Activated naive CD8-positive, alpha-beta T cell (primary cell): ENCODE measurements at regions not wholly inside any gene's neighbourhood (a gene's known extent, or its start where the extent isn't known, plus 50 kb on each side); places are given as distances from the start of the nearest gene placed in this dataset.

ENCODE experiments used
- H3K27ac Mint-ChIP-seq: one replicate; pipeline ENCODE4 v1.8.0; 2021; ENCODE audit warnings: mixed read lengths
- H3K27me3 Mint-ChIP-seq: one replicate; pipeline ENCODE4 v1.8.0; 2021; ENCODE audit warnings: mixed read lengths
- H3K36me3 Mint-ChIP-seq: one replicate; pipeline ENCODE4 v1.8.0; 2021; ENCODE audit warnings: mixed read lengths
- H3K4me1 Mint-ChIP-seq: one replicate; pipeline ENCODE4 v1.8.0; 2021; ENCODE audit warnings: low read depth, mixed read lengths
- H3K4me3 Mint-ChIP-seq: one replicate; pipeline ENCODE4 v1.8.0; 2021; ENCODE audit warnings: mild to moderate bottlenecking, mixed read lengths
- H3K9me3 Mint-ChIP-seq: one replicate; pipeline ENCODE4 v1.8.0; 2021; ENCODE audit warnings: low read depth, mixed read lengths

DNA sequence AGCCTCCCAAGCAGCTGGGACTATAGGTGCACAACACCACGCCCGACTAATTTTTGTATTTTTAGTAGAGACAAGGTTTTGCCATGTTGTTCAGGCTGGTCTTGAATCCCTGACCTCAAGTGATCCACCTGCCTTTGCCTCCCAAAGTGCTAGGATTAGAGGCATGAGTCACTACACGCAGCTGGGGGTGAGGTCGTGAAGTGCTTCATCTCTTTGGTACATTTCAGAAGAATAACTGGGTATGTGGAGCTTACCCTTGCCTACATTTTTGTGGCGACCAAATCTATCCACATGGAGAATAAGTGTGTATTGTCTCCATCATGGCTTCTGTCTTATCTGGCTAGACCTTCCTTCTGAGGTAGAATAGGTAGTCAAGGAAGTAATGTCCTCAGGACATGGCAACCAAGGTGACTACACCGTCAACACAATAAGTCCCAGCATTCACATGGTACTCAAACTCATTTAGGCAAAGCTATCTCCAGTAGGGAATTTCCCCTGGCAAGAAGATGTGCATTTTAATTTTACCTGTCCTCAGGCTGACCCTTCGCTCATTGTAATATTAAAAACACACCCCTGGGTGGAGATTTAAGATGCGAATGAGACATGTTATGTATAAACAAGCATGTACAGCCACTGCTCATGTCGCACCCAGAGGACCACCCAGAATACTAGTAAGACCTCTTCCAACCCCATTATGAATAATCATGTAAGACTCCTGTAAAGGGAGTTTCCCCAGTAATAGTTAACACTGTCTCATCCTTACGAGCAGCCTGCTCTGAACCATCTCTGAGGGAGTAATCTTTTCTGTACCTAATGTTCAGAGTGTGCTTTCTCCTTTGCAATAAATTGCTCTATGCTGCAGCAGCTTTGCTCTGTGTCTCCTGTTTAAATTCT lies 1173.2 kb downstream of the TAF11L14 start:
- Mint-ChIP-seq H3K27ac (no peak overlapping the region), H3K4me1 (no peaks in the 10 kb centered on the region), H3K4me3 (no peak overlapping the region), H3K27me3 (no peaks in the 10 kb centered on the region), H3K36me3 (no peaks in the 10 kb centered on the region), H3K9me3 (no peaks in the 10 kb centered on the region)

DNA sequence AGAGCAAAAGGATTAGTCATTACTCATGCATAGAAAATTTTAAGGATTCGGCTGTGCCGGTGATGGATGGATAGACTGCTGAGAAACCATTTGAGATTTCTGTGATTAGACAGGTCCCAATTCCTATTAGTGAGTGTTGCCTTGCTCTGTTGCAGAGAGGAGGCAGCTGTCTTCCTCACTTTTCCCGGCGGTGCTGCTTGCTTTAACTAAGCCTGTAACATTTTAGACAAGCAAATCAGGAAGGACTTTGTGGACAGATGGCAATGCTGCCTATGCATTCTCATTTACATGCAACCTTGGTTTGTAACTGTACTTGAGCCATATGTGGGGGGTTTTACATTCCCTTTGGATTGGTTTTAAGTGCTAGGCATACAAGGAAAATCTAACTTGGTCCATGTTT lies 1176.3 kb downstream of the CDH18 start:
- Mint-ChIP-seq H3K36me3 (no peaks in the 10 kb centered on the region), H3K9me3 (no peaks in the 10 kb centered on the region), H3K27ac (no peak overlapping the region), H3K4me3 (no peak overlapping the region), H3K4me1 (no peaks in the 10 kb centered on the region), H3K27me3 (no peaks in the 10 kb centered on the region)

DNA sequence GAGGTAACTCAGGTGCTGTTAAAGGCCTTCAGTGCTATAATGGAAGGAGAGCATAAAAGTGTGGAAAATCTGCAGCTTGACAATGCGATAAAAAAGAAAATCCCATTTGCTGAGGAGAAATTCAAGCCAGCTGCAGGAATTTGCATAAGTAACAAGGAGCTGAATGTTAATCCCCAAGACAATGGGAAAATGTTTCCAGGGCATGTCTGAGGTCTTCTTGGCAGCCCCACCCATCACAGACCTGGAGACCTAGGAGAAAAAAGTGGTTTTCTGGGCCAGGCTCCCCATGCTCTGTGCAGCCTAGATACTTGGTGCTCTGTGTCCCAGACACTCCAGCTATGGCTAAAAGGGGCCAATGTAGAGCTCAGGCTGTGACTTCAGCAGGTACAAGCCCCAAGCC lies 1159.6 kb downstream of the CDH18 start:
- peaks cover 4% of the 10 kb centered on the region for H3K9me3 Mint-ChIP-seq
- H3K4me3 Mint-ChIP-seq = no peak overlapping the region
- no peaks in the 10 kb centered on the region for H3K27me3 Mint-ChIP-seq
- no peak overlapping the region for H3K27ac Mint-ChIP-seq
- no peaks in the 10 kb centered on the region for H3K36me3 Mint-ChIP-seq
- no peaks in the 10 kb centered on the region for H3K4me1 Mint-ChIP-seq

DNA sequence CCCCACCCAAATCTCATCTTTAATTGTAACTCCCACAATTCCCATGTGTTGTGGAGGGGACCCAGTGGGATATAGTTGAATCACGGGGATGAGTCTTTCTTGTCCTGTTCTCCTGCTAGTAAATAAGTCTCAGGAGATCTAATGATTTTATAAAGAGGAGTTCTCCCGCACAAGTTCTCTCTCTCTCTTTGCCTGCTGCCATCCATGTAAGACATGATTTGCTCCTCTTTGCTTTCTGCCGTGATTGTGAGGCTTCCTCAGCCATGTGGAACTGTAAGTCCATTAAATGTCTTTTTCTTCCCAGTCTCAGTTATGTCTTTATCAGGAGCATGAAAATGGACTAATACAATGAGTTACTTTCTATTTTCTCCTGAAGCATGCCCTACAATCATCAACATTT lies 1158.5 kb downstream of the CDH18 start:
- Mint-ChIP-seq H3K27ac (no peak overlapping the region), H3K4me1 (no peaks in the 10 kb centered on the region), H3K36me3 (no peaks in the 10 kb centered on the region), H3K4me3 (no peak overlapping the region), H3K9me3 (peaks cover 4% of the 10 kb centered on the region), H3K27me3 (no peaks in the 10 kb centered on the region)

DNA sequence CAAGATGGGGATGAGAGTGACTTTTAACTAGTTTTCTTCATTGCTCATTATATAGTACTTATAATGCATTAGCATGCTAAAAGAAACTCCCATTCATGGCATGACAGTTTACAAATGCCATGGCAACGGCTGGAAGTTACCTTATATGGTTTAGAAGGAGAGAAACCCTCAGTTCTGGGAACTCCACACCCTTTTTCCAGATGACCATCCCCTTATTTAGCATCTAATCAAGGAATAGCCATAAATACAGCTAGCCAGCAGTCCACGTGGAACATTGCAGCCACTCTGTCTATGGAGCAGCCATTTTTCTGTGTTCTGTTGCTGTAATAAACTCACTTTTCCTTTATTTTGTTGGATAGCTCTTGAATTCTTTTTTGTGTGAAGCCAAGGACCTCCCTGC lies 1137.8 kb downstream of the CDH18 start:
- Mint-ChIP-seq H3K27me3 (no peaks in the 10 kb centered on the region), H3K36me3 (no peaks in the 10 kb centered on the region), H3K4me3 (no peak overlapping the region), H3K9me3 (peaks cover under 1% of the 10 kb centered on the region), H3K4me1 (no peaks in the 10 kb centered on the region), H3K27ac (no peak overlapping the region)

DNA sequence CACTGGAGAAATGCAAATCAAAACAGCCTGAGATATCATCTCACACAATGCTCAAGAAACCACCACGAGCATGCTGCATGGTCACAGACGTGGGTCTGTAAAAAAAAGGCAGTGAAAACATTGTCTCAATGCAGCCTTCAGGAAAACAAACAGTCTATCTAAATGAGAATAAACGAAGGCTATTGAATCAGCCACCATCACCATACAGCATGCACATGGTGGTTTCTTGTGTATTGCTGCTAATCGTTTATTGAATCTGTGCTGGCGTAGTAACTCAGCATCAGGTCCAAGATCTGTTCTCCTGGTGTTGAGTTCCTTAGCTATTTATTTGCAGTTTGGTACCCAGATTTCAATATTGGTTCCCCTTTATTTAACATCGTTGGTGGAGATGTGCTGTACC lies 1115.0 kb downstream of the CDH18 start:
- Mint-ChIP-seq H3K36me3 (no peaks in the 10 kb centered on the region), H3K27ac (no peak overlapping the region), H3K4me1 (no peaks in the 10 kb centered on the region), H3K4me3 (no peak overlapping the region), H3K9me3 (peaks cover 4% of the 10 kb centered on the region), H3K27me3 (no peaks in the 10 kb centered on the region)

DNA sequence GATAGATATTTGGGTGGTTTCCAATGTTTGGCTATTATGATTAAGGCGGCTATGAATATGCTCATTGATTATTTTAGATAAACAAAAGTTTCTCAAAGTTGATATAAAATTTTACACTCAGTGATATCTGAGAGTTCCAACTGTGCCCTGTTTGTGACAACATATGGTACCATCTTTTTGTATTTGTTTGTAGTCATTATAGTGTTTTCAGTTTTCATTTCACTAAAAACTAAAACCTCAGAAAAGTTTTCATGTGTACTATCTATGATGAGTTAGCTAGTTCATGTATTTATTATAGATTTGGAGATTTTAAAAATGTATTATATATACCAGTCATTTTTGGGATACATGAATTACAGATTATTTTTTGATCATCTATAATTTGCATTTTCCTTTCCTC lies 1111.4 kb downstream of the CDH18 start:
- Mint-ChIP-seq H3K9me3 (peaks cover 4% of the 10 kb centered on the region), H3K4me3 (no peak overlapping the region), H3K27ac (no peak overlapping the region), H3K36me3 (no peaks in the 10 kb centered on the region), H3K27me3 (no peaks in the 10 kb centered on the region), H3K4me1 (no peaks in the 10 kb centered on the region)

DNA sequence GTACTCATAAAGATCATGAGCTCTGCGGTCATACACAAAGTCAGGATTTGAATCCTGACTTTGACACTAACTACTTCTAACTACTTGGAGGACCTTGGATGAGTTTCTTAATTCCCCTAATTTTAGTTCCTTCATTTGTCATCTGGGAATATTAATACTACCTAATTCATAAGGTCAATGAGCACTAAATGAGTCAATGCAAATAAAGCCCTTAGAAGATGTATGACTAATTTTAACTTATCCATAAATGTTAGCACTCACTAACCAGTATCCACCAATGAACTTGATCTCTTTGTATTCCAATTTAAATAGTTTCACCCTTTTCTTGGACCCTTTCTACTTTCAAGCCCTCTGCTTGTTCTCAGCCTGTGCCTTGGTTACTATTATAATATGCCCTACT lies 1106.4 kb downstream of the CDH18 start:
- no peak overlapping the region for H3K27ac Mint-ChIP-seq

DNA sequence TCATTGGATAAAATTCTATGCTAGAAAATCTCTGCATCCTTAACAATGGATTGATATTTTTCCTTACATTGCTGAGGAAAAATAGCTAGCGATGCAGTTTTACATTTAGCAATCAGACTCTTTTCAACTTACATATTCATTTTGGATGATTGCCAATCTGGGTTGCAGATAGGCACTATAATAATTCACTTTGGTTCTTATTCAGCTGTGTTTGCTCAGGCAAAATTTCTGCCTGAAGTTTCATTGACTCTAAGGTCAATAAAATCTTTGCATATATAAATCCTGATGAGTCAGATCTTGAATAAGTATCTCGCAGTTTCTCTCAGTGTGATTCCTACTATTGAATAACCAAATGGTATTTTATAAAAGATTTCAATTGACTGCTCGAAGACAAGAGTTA lies 1105.8 kb downstream of the CDH18 start:
- Mint-ChIP-seq H3K36me3 (no peaks in the 10 kb centered on the region), H3K4me3 (no peak overlapping the region), H3K4me1 (no peaks in the 10 kb centered on the region), H3K27me3 (no peaks in the 10 kb centered on the region), H3K9me3 (no peaks in the 10 kb centered on the region), H3K27ac (no peak overlapping the region)

More for the DNA sequence above, 1106.4 kb downstream of the CDH18 start:
- no peaks in the 10 kb centered on the region for H3K36me3 Mint-ChIP-seq
- H3K4me3 Mint-ChIP-seq = no peak overlapping the region
- H3K4me1 Mint-ChIP-seq = no peaks in the 10 kb centered on the region
- H3K27me3 Mint-ChIP-seq = no peaks in the 10 kb centered on the region
- no peaks in the 10 kb centered on the region for H3K9me3 Mint-ChIP-seq

DNA sequence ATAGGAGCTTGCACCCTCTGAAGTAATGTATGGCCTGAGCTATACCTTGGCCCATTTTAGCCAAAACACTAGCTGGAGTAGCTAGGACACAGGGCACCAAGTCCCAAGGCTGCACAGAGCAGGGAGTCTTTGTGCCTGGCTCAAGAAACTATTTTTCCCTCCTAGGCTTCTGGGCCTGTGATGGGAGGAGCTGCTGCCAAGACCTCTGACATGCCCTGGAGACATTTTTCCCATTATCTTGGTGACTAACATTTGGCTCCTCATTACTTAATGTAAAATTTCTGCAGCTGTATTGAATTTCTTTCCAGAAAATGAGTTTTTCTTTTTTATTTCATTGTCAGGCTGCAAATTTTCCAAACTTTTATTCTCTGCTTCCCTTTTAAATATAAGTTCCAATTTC lies 1099.2 kb downstream of the CDH18 start:
- no peaks in the 10 kb centered on the region for H3K9me3 Mint-ChIP-seq

DNA sequence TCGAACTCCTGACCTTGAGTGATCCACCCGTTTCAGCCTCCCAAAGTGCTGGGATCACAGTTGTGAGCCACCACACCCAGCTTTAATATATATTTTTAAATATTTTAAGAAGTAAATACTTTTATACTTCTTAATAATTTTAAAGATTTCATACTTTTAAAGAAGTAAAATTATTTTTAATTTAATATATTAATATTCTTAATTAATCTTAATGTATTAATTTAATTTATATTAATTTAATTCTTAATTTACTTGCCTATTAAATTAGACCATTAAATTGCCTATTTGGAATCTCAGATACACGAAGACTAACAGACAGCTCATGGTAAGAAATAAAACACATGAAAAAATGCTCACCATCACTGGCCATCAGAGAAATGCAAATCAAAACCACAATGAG lies 1087.4 kb downstream of the CDH18 start:
- no peaks in the 10 kb centered on the region for H3K36me3 Mint-ChIP-seq
- no peaks in the 10 kb centered on the region for H3K27me3 Mint-ChIP-seq
- no peak overlapping the region for H3K27ac Mint-ChIP-seq

More for the DNA sequence above, 1099.2 kb downstream of the CDH18 start:
- no peaks in the 10 kb centered on the region for H3K4me1 Mint-ChIP-seq
- no peak overlapping the region for H3K4me3 Mint-ChIP-seq
- no peaks in the 10 kb centered on the region for H3K36me3 Mint-ChIP-seq
- H3K27ac Mint-ChIP-seq = no peak overlapping the region
- H3K27me3 Mint-ChIP-seq = no peaks in the 10 kb centered on the region

DNA sequence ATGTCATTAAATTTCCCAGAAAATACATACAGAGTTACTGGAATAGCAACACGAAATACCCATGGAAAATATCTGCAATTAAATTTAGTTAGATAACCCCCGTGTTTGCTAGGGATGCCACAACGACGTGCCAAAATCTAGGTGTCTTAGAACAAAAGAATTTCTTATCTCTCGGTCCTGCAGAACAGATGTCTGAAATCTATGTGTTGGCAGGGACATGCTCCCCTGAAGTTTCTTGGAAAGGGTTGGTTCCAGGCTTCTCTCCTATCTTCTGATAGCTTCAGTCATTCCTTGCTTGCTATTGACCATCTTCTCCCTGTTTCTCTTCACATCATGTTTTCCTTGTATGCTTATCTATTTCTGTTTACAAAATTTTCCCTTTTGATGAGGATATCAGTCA lies 1067.0 kb downstream of the CDH18 start:
- Mint-ChIP-seq H3K4me3 (no peak overlapping the region), H3K27me3 (no peaks in the 10 kb centered on the region), H3K9me3 (no peaks in the 10 kb centered on the region), H3K27ac (no peak overlapping the region), H3K4me1 (no peaks in the 10 kb centered on the region), H3K36me3 (no peaks in the 10 kb centered on the region)

More for the DNA sequence above, 1087.4 kb downstream of the CDH18 start:
- Mint-ChIP-seq H3K4me3 (no peak overlapping the region), H3K9me3 (peaks cover 6% of the 10 kb centered on the region), H3K4me1 (no peaks in the 10 kb centered on the region)

DNA sequence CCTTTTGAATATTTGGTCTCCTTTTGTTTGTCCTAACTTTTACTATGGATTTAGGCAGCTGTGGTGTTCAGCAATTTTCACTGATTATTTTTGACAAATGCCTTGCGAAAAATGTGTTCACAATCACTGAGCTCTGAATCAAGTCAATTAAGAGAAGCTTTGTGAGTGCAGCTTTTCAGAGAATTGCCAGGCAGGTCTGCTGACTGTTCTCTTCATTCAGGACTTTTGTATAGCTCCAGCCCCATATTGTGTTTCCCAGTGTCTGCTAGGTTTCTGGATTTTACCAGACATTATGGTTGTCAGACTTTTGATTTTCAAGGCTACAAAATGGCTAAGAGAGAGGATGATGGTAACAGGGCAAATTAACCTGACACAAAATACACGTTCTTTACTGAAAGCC lies 1055.9 kb downstream of the CDH18 start:
- Mint-ChIP-seq H3K9me3 (no peaks in the 10 kb centered on the region), H3K36me3 (no peaks in the 10 kb centered on the region), H3K27me3 (no peaks in the 10 kb centered on the region), H3K27ac (no peak overlapping the region), H3K4me3 (no peak overlapping the region), H3K4me1 (no peaks in the 10 kb centered on the region)

DNA sequence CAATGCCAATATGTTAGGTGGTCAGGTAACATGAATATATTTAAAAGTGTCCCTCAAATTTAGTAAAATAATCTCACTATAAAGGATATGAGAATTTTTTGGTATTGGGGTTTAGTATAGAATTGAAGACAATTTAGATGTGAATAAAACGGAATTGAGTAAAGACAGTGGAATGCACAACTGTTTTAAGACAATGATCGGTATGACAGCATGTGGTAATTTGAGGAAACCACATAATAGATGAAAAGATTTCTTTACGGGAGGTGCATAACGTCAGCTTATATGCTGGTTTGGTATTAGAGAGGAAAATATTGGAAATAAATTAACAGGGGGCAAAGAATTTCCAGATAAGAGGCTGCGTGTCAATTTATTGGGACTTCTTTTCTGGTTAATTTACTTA lies 1043.2 kb downstream of the CDH18 start:
- Mint-ChIP-seq H3K27me3 (no peaks in the 10 kb centered on the region), H3K9me3 (peaks cover 11% of the 10 kb centered on the region), H3K27ac (no peak overlapping the region), H3K4me3 (no peak overlapping the region), H3K36me3 (no peaks in the 10 kb centered on the region), H3K4me1 (no peaks in the 10 kb centered on the region)

DNA sequence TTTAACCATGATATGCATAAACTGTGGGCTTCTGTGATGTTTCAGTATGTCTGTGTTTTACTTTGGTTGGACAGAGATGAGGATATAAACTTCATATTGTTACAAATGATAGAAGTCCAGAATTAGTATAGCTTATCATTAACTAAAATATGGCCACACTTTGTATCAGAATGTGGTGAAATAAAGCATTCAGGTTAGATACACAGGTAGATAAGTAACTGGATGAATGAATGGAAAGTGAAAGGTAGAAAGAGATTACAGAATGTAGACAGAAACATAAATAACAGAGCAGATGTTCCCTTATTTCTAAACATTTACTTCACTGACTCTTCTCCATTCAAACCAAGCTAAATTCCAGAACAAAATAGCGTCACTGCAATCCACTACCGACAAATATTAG lies 1033.8 kb downstream of the CDH18 start:
- Mint-ChIP-seq H3K36me3 (no peaks in the 10 kb centered on the region), H3K4me1 (no peaks in the 10 kb centered on the region), H3K9me3 (no peaks in the 10 kb centered on the region), H3K27ac (no peak overlapping the region), H3K27me3 (no peaks in the 10 kb centered on the region), H3K4me3 (no peak overlapping the region)

DNA sequence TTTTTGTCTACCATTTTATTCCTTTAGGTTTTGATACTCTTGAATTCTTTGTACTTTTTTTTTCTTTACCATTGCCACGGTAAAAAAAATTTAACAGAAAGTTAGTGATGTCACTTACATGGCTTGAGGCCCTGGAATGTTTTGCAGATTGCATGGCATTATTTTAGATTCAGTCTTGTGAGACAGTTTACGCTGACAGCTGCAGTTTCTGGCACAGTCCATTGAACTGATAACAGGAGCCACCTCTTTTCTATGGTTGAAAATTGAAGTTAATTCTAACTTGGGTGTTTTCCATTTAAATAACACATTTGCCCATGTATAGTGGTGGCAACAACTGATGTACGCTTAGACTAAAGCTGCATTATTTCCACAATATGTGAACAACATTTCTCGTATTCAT lies 1028.5 kb downstream of the CDH18 start:
- H3K27me3 Mint-ChIP-seq = no peaks in the 10 kb centered on the region
- H3K27ac Mint-ChIP-seq = no peak overlapping the region
- no peak overlapping the region for H3K4me3 Mint-ChIP-seq
- peaks cover 5% of the 10 kb centered on the region for H3K9me3 Mint-ChIP-seq
- no peaks in the 10 kb centered on the region for H3K36me3 Mint-ChIP-seq
- no peaks in the 10 kb centered on the region for H3K4me1 Mint-ChIP-seq
